ENCODE measurements at regions not wholly inside any gene's neighbourhood (a gene's known extent, or its start where the extent isn't known, plus 50 kb on each side); places are given as distances from the start of the nearest gene placed in this dataset.
A peak's percentile ranks its signal among the peaks of the same experiment; 100 is the strongest.

GRCh38 chr1:42096554-42096953, 56.7 kb upstream of the GUCA2B start:
- TF ChIP-seq, protein P1, sequence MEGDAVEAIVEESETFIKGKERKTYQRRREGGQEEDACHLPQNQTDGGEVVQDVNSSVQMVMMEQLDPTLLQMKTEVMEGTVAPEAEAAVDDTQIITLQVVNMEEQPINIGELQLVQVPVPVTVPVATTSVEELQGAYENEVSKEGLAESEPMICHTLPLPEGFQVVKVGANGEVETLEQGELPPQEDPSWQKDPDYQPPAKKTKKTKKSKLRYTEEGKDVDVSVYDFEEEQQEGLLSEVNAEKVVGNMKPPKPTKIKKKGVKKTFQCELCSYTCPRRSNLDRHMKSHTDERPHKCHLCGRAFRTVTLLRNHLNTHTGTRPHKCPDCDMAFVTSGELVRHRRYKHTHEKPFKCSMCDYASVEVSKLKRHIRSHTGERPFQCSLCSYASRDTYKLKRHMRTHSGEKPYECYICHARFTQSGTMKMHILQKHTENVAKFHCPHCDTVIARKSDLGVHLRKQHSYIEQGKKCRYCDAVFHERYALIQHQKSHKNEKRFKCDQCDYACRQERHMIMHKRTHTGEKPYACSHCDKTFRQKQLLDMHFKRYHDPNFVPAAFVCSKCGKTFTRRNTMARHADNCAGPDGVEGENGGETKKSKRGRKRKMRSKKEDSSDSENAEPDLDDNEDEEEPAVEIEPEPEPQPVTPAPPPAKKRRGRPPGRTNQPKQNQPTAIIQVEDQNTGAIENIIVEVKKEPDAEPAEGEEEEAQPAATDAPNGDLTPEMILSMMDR (IDR thresholded peaks at IDR 0.05), result no peak
- no peak for TF ChIP-seq POLR2A (IDR thresholded peaks at IDR 0.05)

DNA sequence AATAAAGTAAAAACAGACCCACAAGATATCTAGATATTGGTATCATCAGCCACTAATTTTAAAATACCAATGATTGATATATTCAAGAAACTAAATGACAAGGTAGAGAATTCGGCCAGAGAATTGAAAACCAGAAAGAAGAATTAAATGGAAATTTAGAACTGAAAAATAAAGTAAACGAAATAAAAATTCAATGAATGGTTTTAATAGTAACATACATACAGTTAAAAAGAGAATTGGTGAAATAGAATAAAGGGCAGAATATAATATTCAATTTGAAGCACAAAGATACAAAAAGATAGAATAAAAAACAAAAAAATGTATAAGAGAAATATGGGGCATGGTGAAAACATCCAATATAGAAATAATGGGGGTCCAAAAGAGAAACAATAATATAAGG, 64.0 kb upstream of the GUCA2B start:
- H3K27ac ChIP-seq, result no peak overlapping the region
- no peaks in the 10 kb centered on the region for H3K36me3 ChIP-seq
- H3K9me3 ChIP-seq, result no peaks in the 10 kb centered on the region
- H3K27me3 ChIP-seq, result no peaks in the 10 kb centered on the region
- H3K4me1 ChIP-seq, result peaks cover 8 to 16% of the 10 kb centered on the region in 2 donors
- no peak for TF ChIP-seq POLR2A (IDR thresholded peaks at IDR 0.05)
- TF ChIP-seq, protein P1 (IDR thresholded peaks at IDR 0.05), result no peak
- no peak for DNase-seq
- intact Hi-C loops (cut with DNase I), result no loop called here
- WGBS, 2 donors, result 88 to 90% methylated on average over 2 of the region's 2 CpGs
- H3K4me3 ChIP-seq (replicated peaks in 1 of 3), result no peak overlapping the region

More at GRCh38 chr1:42096554-42096953, 56.7 kb upstream of the GUCA2B start:
- Histone ChIP-seq H3K27me3 (no peaks in the 10 kb centered on the region), H3K36me3 (no peaks in the 10 kb centered on the region), H3K4me3 (replicated peaks in 1 of 3) (no peak overlapping the region), H3K9me3 (no peaks in the 10 kb centered on the region), H3K4me1 (peaks cover 0 to 4% of the 10 kb centered on the region in 2 donors), H3K27ac (no peak overlapping the region)
- WGBS, 2 donors, result 66 to 79% methylated on average over 1 of the region's 1 CpG
- intact Hi-C loops (cut with DNase I), result no loop called here
- DNase-seq, result no peak

GRCh38 chr1:42086146-42086545, 67.1 kb upstream of the GUCA2B start:
- intact Hi-C loops (cut with DNase I), result no loop called here
- no peak for TF ChIP-seq POLR2A (IDR thresholded peaks at IDR 0.05)
- TF ChIP-seq, protein P1 (IDR thresholded peaks at IDR 0.05), result no peak

GRCh38 chr1:42085596-42085995, 67.6 kb upstream of the GUCA2B start:
- TF ChIP-seq POLR2A (IDR thresholded peaks at IDR 0.05), result no peak
- TF ChIP-seq, protein P1 (IDR thresholded peaks at IDR 0.05), result no peak
- peak; percentile 12 to 18 for DNase-seq
- peaks cover 8 to 16% of the 10 kb centered on the region in 2 donors for H3K4me1 ChIP-seq
- peak overlapping the region; percentile 20 to 70 (median 55) for H3K27ac ChIP-seq
- no peak overlapping the region for H3K4me3 ChIP-seq (replicated peaks in 1 of 3)
- no peaks in the 10 kb centered on the region for H3K27me3 ChIP-seq
- intact Hi-C loops (cut with DNase I), result no loop called here
- 15 to 16% methylated on average over 1 of the region's 1 CpG for WGBS, 2 donors
- no peaks in the 10 kb centered on the region for H3K36me3 ChIP-seq
- H3K9me3 ChIP-seq, result no peaks in the 10 kb centered on the region

More at GRCh38 chr1:42086146-42086545, 67.1 kb upstream of the GUCA2B start:
- peak overlapping the region in 1 of 3 donors; percentile 27 for H3K27ac ChIP-seq
- no peak for DNase-seq
- no peaks in the 10 kb centered on the region for H3K36me3 ChIP-seq
- H3K9me3 ChIP-seq, result no peaks in the 10 kb centered on the region
- H3K4me3 ChIP-seq (replicated peaks in 1 of 3), result no peak overlapping the region
- H3K4me1 ChIP-seq, result peaks cover 8 to 16% of the 10 kb centered on the region in 2 donors
- H3K27me3 ChIP-seq, result no peaks in the 10 kb centered on the region

DNA sequence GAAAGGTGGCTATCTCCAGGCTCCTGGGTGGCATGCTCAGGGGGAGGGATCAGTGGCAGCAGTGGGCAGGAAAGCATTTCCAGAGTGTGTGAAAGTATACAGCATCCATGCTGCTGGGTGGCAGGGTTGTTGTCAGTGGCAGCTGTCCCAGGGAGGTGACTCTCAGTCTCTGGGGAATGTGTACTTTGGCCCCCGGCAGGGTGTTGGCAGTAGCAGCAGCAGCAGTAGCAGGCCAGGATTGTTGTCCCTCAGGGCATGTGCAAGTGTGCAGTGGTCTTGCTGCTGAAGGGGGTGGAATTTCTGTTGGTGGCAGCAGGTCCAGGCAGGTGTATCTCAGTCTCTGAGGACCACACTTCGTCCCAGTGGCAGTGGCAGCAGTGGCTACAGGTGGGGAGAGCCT, 71.7 kb upstream of the GUCA2B start:
- 52% methylated on average over 2 of the region's 2 CpGs; no CpG with 5 or more reads in 1 of the 2 donors for WGBS, 2 donors
- H3K36me3 ChIP-seq, result no peaks in the 10 kb centered on the region
- TF ChIP-seq POLR2A (IDR thresholded peaks at IDR 0.05), result no peak
- TF ChIP-seq, protein P1 (IDR thresholded peaks at IDR 0.05), result no peak
- H3K27ac ChIP-seq, result no peak overlapping the region
- no peaks in the 10 kb centered on the region for H3K27me3 ChIP-seq
- peaks cover 8 to 16% of the 10 kb centered on the region in 2 donors for H3K4me1 ChIP-seq
- peak; percentile 11 to 53 for DNase-seq
- no peak overlapping the region for H3K4me3 ChIP-seq (replicated peaks in 1 of 3)
- intact Hi-C loops (cut with DNase I), result no loop called here
- no peaks in the 10 kb centered on the region for H3K9me3 ChIP-seq
